ENCODE measurements at regions not wholly inside any gene's neighbourhood (a gene's known extent, or its start where the extent isn't known, plus 50 kb on each side); places are given as distances from the start of the nearest gene placed in this dataset.

- WGBS, 2 experiments (ENCODE audit: extremely low coverage in 1 of 2, insufficient coverage in 1 of 2, insufficient read length in 1 of 2, insufficient replicate concordance in 2 of 2, low coverage in 1 of 2, low lambda C conversion rate in 2 of 2, missing lambda C conversion rate in 1 of 2) = 93% methylated on average over 1 of the region's 1 CpG; no CpG with 5 or more reads in 1 of the 2 experiments
Observed at GRCh38 chr9:30172206-30172605, 2212.2 kb upstream of the ACO1 start.

More at GRCh38 chr9:30172206-30172605, 2212.2 kb upstream of the ACO1 start:
- POLR2A ChIA-PET (ENCODE audit: partially characterized antibody) = no interaction called here
- Histone ChIP-seq H4K8ac (ENCODE audit: extremely low read depth, insufficient read depth, low read length) (no peak overlapping the region), H2BK15ac (ENCODE audit: low read length) (no peak overlapping the region), H3K79me2 (ENCODE audit: control insufficient read depth in 1 of 2, insufficient read depth in 2 of 2, low read length in 2 of 2) (no peaks in the 10 kb centered on the region), H2AFZ (ENCODE audit: low read length) (no peak overlapping the region), H2BK5ac (ENCODE audit: low read depth, low read length) (no peak overlapping the region), H3K4me1 (replicated peaks in 1 of 4; ENCODE audit: control insufficient read depth in 3 of 4, insufficient read depth in 4 of 4, low read length in 3 of 4) (no peaks in the 10 kb centered on the region), H2BK12ac (ENCODE audit: low read depth, low read length) (no peak overlapping the region), H3K4ac (replicated peaks; ENCODE audit: insufficient read length, low read depth, low read length) (no peak overlapping the region), H2BK120ac (replicated peaks; ENCODE audit: low read depth, low read length) (no peak overlapping the region), H3K4me2 (ENCODE audit: insufficient read depth in 1 of 2, low read depth in 2 of 2, low read length in 2 of 2) (no peak overlapping the region), H4K91ac (replicated peaks; ENCODE audit: insufficient read length, low read length) (no peak overlapping the region), H2BK20ac (ENCODE audit: low read length) (no peak overlapping the region), H2AK5ac (ENCODE audit: low read depth, low read length) (no peak overlapping the region), H4K5ac (ENCODE audit: insufficient read length, low read depth, low read length) (no peak overlapping the region), H3K23me2 (ENCODE audit: low read depth, low read length) (no peaks in the 10 kb centered on the region), H3K4me3 (ENCODE audit: extremely low read depth in 1 of 4, insufficient read depth in 2 of 4, low read depth in 3 of 4, low read length in 4 of 4) (no peak overlapping the region), H3K14ac (ENCODE audit: insufficient read length) (no peak overlapping the region), H3K9me3 (ENCODE audit: insufficient read depth in 2 of 2, low read depth in 1 of 2, low read length in 1 of 2) (peaks cover 0 to 3% of the 10 kb centered on the region in 2 experiments; a peak in 1 of 4 replicates), H3K9ac (replicated peaks in 1 of 4; ENCODE audit: extremely low read depth in 1 of 4, low read depth in 3 of 4, low read length in 3 of 4) (no peak overlapping the region), H4K20me1 (replicated peaks in 1 of 2; ENCODE audit: control insufficient read depth in 1 of 2, insufficient read depth in 2 of 2, low read length in 2 of 2) (no peaks in the 10 kb centered on the region), H3K79me1 (ENCODE audit: low read depth, low read length) (no peaks in the 10 kb centered on the region), H3K56ac (replicated peaks; ENCODE audit: insufficient read length, low read depth, low read length) (no peak overlapping the region), H3K27ac (ENCODE audit: low read depth, low read length) (no peak overlapping the region), H3K23ac (ENCODE audit: insufficient read length) (no peak overlapping the region), H3K27me3 (replicated peaks in 1 of 4; ENCODE audit: control insufficient read depth in 3 of 4, extremely low read depth in 1 of 4, insufficient read depth in 3 of 4, low read length in 3 of 4) (no peaks in the 10 kb centered on the region), H3K18ac (ENCODE audit: extremely low read depth, low read length) (no peak overlapping the region), H3K36me3 (ENCODE audit: control insufficient read depth in 2 of 4, insufficient read depth in 4 of 4, low read length in 3 of 4) (no peaks in the 10 kb centered on the region)
- CTCF ChIA-PET (ENCODE audit: partially characterized antibody) = interaction anchor here (0.9 kb wide), 1 partner anchor 132 kb away, joined by 3 read pairs; no protein-coding TSS in a partner anchor
- no peak for TF ChIP-seq TCF12 (IDR thresholded peaks at IDR 0.05; ENCODE audit: low read depth, low read length)
- TF ChIP-seq BRCA1 (IDR thresholded peaks at IDR 0.05; ENCODE audit: low read depth, low read length) = no peak
- no peak for TF ChIP-seq SAP30 (IDR thresholded peaks at IDR 0.05; ENCODE audit: insufficient read depth, insufficient replicate concordance, low read length)
- TF ChIP-seq SIX5 (IDR thresholded peaks at IDR 0.05; ENCODE audit: low read depth, low read length) = no peak
- no peak for TF ChIP-seq GABPA (IDR thresholded peaks at IDR 0.05; ENCODE audit: borderline replicate concordance, insufficient read depth, low read length)
- TF ChIP-seq EP300 (IDR thresholded peaks at IDR 0.05; ENCODE audit: borderline replicate concordance in 1 of 2, low read depth in 2 of 2, low read length in 2 of 2) = no peak
- no peak for TF ChIP-seq NRF1 (IDR thresholded peaks at IDR 0.05; ENCODE audit: low read depth, low read length)
- no peak for TF ChIP-seq NANOG (IDR thresholded peaks at IDR 0.05; ENCODE audit: insufficient read depth, low read depth, low read length, poor library complexity, severe bottlenecking)
- TF ChIP-seq CTBP2 (IDR thresholded peaks at IDR 0.05; ENCODE audit: borderline replicate concordance, insufficient read depth, insufficient read length, low read length) = no peak
- no peak for TF ChIP-seq SIRT6 (IDR thresholded peaks at IDR 0.05; ENCODE audit: low read length)
- TF ChIP-seq POU5F1 (IDR thresholded peaks at IDR 0.05; ENCODE audit: low read depth, low read length) = no peak
- FAIRE-seq (no peak), DNase-seq (ENCODE audit: low read depth in 1 of 2, low spot score in 2 of 2) (no peak)
